PC-3 (cell line): ENCODE measurements at regions not wholly inside any gene's neighbourhood (a gene's known extent, or its start where the extent isn't known, plus 50 kb on each side); places are given as distances from the start of the nearest gene placed in this dataset.

Experiments
- ATAC-seq: fragments of 200-7000 bp; cut with Tn5 transposase; 2 replicates; pipeline ENCODE4 v1.9.1; 2020; ENCODE audit warnings: mild to moderate bottlenecking, moderate library complexity
- BruUV-seq: library from RNA; stranded (reverse); fragments of 400-500 nt; replicated peaks from 2 replicates; lab custom pipeline; 2021; lab: Mats Ljungman, UMichigan
- CTCF ChIA-PET: fragments of 300-600 bp; sonication (Branson Sonifier 250); formaldehyde crosslinking; loops from one replicate; lab custom pipeline; 2022; ENCODE audit warnings: antibody characterized with exemption; lab: Charles Lee
- POLR2A ChIA-PET: fragments of 300-600 bp; sonication (Branson Sonifier 250); formaldehyde crosslinking; loops from one replicate; lab custom pipeline; 2022; ENCODE audit warnings: antibody characterized with exemption; ENCODE audit not compliant: unreplicated experiment; lab: Charles Lee
- DNase-seq: peaks from one replicate; pipeline ENCODE4 v3.0.0-alpha.2; 2015
- H2AFZ ChIP-seq: fragments of 300-600 bp; sonication (generic); 2 replicates; pipeline ENCODE4 v1.6.0; 2016; ENCODE audit warnings: antibody characterized with exemption, low read length
- H3F3A ChIP-seq: fragments of 300-600 bp; sonication (generic); one replicate; pipeline ENCODE4 v1.6.0; 2017; ENCODE audit warnings: antibody characterized with exemption, low read length, control low read depth, mild to moderate bottlenecking; ENCODE audit not compliant: unreplicated experiment
- H3K27ac ChIP-seq: fragments of 300-600 bp; sonication (generic); 2 replicates; pipeline ENCODE4 v1.5.1; 2016; ENCODE audit warnings: mild to moderate bottlenecking, low read length
- H3K27me3 ChIP-seq: fragments of 300-600 bp; sonication (generic); 2 replicates; pipeline ENCODE4 v1.6.1; 2016; ENCODE audit warnings: low read length, mixed read lengths
- H3K36me3 ChIP-seq: fragments of 300-600 bp; sonication (generic); 2 replicates; pipeline ENCODE4 v1.6.1; 2016; ENCODE audit warnings: low read depth, mixed run types, low read length, mixed read lengths
- H3K4me1 ChIP-seq: fragments of 300-600 bp; sonication (generic); 2 replicates; pipeline ENCODE4 v1.5.1; 2016; ENCODE audit warnings: low read length; ENCODE audit not compliant: insufficient read depth
- H3K4me2 ChIP-seq: fragments of 300-600 bp; sonication (generic); 2 replicates; pipeline ENCODE4 v1.6.0; 2016; ENCODE audit warnings: low read length
- H3K4me3 ChIP-seq: fragments of 300-600 bp; sonication (generic); 2 replicates; pipeline ENCODE4 v1.5.1; 2016; ENCODE audit warnings: mild to moderate bottlenecking, low read length, mixed read lengths
- H3K79me2 ChIP-seq: fragments of 300-600 bp; sonication (generic); 2 replicates; pipeline ENCODE4 v1.6.1; 2017; ENCODE audit warnings: low read length, mixed read lengths
- H3K9ac ChIP-seq: fragments of 300-600 bp; sonication (generic); 2 replicates; pipeline ENCODE4 v1.6.0; 2016; ENCODE audit warnings: mild to moderate bottlenecking, low read length
- H3K9me2 ChIP-seq: fragments of 300-600 bp; sonication (generic); replicated peaks from 2 replicates; pipeline ENCODE4 v1.6.1; 2016; ENCODE audit warnings: mixed run types, low read length, mixed read lengths
- H3K9me3 ChIP-seq: fragments of 300-600 bp; sonication (generic); 2 replicates; pipeline ENCODE4 v1.6.1; 2016; ENCODE audit warnings: low read length, mixed read lengths
- H4K20me1 ChIP-seq: fragments of 300-600 bp; sonication (generic); 2 replicates; pipeline ENCODE4 v1.6.1; 2016; ENCODE audit warnings: low read length, mixed read lengths
- CTCF ChIP-seq: fragments of 300-600 bp; sonication (generic); conservative IDR thresholded peaks from 2 replicates; pipeline ENCODE4 v1.5.1; 2017; ENCODE audit warnings: antibody characterized with exemption, low read depth, mild to moderate bottlenecking, low read length
- EZH2 ChIP-seq: fragments of 300-600 bp; sonication (generic); IDR thresholded peaks from one replicate; pipeline ENCODE4 v1.6.1; 2017; ENCODE audit warnings: antibody characterized with exemption, mild to moderate bottlenecking, low read length; ENCODE audit not compliant: unreplicated experiment
- EZH2phosphoT487 ChIP-seq: fragments of 300-600 bp; sonication (generic); IDR thresholded peaks from 2 replicates; pipeline ENCODE4 v1.6.1; 2018; ENCODE audit warnings: mild to moderate bottlenecking, antibody characterized with exemption, low read length, borderline replicate concordance
- intact Hi-C: fragments of 100-400 bp; cut with micrococcal nuclease; formaldehyde crosslinking; loops from 2 replicates; pipeline ENCODE4 v1.9.0; 2023

GRCh38 chr3:154720921-154721320, 290.9 kb upstream of the GPR149 start:
- Histone ChIP-seq H3K4me3 (no peak overlapping the region), H3K36me3 (no peaks in the 10 kb centered on the region; the same call in 1 of the 2 replicates), H3K79me2 (no peaks in the 10 kb centered on the region), H3K4me1 (no peaks in the 10 kb centered on the region), H3K27ac (no peak overlapping the region), H3K9me3 (no peaks in the 10 kb centered on the region), H3K9me2 (no peaks in the 10 kb centered on the region), H3K4me2 (no peak overlapping the region), H3F3A (no peaks in the 10 kb centered on the region), H2AFZ (no peak overlapping the region), H3K27me3 (peaks cover 37% of the 10 kb centered on the region), H4K20me1 (no peaks in the 10 kb centered on the region), H3K9ac (no peak overlapping the region)
- TF ChIP-seq EZH2phosphoT487 (no peak), CTCF (no peak), EZH2 (no peak)
- intact Hi-C loops = no loop called here
- ChIA-PET CTCF (no interaction called here), POLR2A (no interaction called here)
- ATAC-seq (no peak), DNase-seq (no peak)
- BruUV-seq = no TSS peak

GRCh38 chr3:154718053-154718452, 288.1 kb upstream of the GPR149 start:
- Histone ChIP-seq H3K79me2 (no peaks in the 10 kb centered on the region), H3F3A (no peaks in the 10 kb centered on the region), H3K9ac (no peak overlapping the region), H3K9me3 (no peaks in the 10 kb centered on the region), H3K9me2 (no peaks in the 10 kb centered on the region), H3K4me1 (no peaks in the 10 kb centered on the region), H3K36me3 (no peaks in the 10 kb centered on the region; the same call in 1 of the 2 replicates), H2AFZ (no peak overlapping the region), H4K20me1 (no peaks in the 10 kb centered on the region), H3K27ac (no peak overlapping the region), H3K4me2 (no peak overlapping the region), H3K27me3 (peaks cover 30% of the 10 kb centered on the region), H3K4me3 (no peak overlapping the region)
- no peak for TF ChIP-seq EZH2
- TF ChIP-seq EZH2phosphoT487 = no peak
- TF ChIP-seq CTCF = no peak
- DNase-seq (no peak), ATAC-seq (no peak)
- BruUV-seq = no TSS peak
- intact Hi-C loops = no loop called here
- ChIA-PET CTCF (no interaction called here), POLR2A (no interaction called here)

GRCh38 chr3:154716170-154716569, 286.2 kb upstream of the GPR149 start:
- CTCF ChIA-PET = no interaction called here
- TF ChIP-seq EZH2 (no peak), CTCF (no peak), EZH2phosphoT487 (no peak)

More at GRCh38 chr3:154716170-154716569, 286.2 kb upstream of the GPR149 start:
- BruUV-seq = no TSS peak
- Histone ChIP-seq H3K9me3 (no peaks in the 10 kb centered on the region), H3K4me3 (no peak overlapping the region), H3K9me2 (no peaks in the 10 kb centered on the region), H2AFZ (no peak overlapping the region), H4K20me1 (no peaks in the 10 kb centered on the region), H3K36me3 (no peaks in the 10 kb centered on the region; the same call in 1 of the 2 replicates), H3K4me2 (no peak overlapping the region), H3K9ac (no peak overlapping the region), H3K79me2 (no peaks in the 10 kb centered on the region), H3K27ac (no peak overlapping the region), H3K4me1 (no peaks in the 10 kb centered on the region), H3K27me3 (peaks cover 45% of the 10 kb centered on the region), H3F3A (no peaks in the 10 kb centered on the region)
- POLR2A ChIA-PET = no interaction called here
- no peak for ATAC-seq
- intact Hi-C loops = no loop called here
- DNase-seq = no peak
